B cell (primary cell): ENCODE measurements at regions not wholly inside any gene's neighbourhood (a gene's known extent, or its start where the extent isn't known, plus 50 kb on each side); places are given as distances from the start of the nearest gene placed in this dataset.
"Not testable (repeated sequence)": the region's sequence is repeated elsewhere in the genome, so short reads cannot be mapped to it uniquely, and the experiment has no call there.

ENCODE experiments used
- ATAC-seq: fragments of 200-7000 bp; cut with Tn5 transposase; one replicate; pipeline ENCODE4 v1.10.0; 2021; ENCODE audit warnings: low read depth, mild to moderate bottlenecking, moderate number of reproducible peaks, moderate library complexity
- CTCF ChIA-PET: fragments of 350-600 bp; sonication (Branson Sonifier 250); formaldehyde crosslinking; loops from one replicate; lab custom pipeline; 2021; ENCODE audit warnings: antibody characterized with exemption, inconsistent platforms; lab: Charles Lee
- POLR2A ChIA-PET: fragments of 350-600 bp; sonication (Branson Sonifier 250); formaldehyde crosslinking; loops from one replicate; lab custom pipeline; 2021; ENCODE audit warnings: antibody characterized with exemption; lab: Charles Lee
- DNase-seq: peaks from one replicate; pipeline ENCODE4 v3.0.0; 2013
- H2AFZ ChIP-seq: 2 replicates; pipeline ENCODE4 v1.6.1; 2012; ENCODE audit warnings: mild to moderate bottlenecking, low read depth, low read length; ENCODE audit not compliant: insufficient read depth, poor library complexity, severe bottlenecking
- H3K27ac ChIP-seq, 2 donors: 1 replicate in 1 of 2; 2 replicates in 1 of 2; pipeline ENCODE4 v1.5.1; 2012 to 2013; ENCODE audit warnings: low read length in 2 of 2, mild to moderate bottlenecking in 2 of 2, moderate library complexity in 1 of 2
- H3K27me3 ChIP-seq, 4 experiments: fragments of 200-600 bp in 1 of 4; sonication (generic) in 1 of 4; replicated peaks in 1 of 4; 1 replicate in 2 of 4; 2 replicates in 2 of 4; pipeline versions ENCODE4 v1.6.1 to v1.7.0; 2013 to 2016; ENCODE audit warnings: low read length in 3 of 4, mild to moderate bottlenecking in 2 of 4, mixed read lengths in 1 of 4, moderate library complexity in 1 of 4; ENCODE audit not compliant: insufficient read depth in 4 of 4, control insufficient read depth in 3 of 4; ENCODE audit errors: control extremely low read depth in 1 of 4
- H3K36me3 ChIP-seq, 2 experiments: replicated peaks in 1 of 2; 1 replicate in 1 of 2; 2 replicates in 1 of 2; pipeline versions ENCODE4 v1.6.1 to v1.7.1; 2013; ENCODE audit warnings: low read length in 1 of 2; ENCODE audit not compliant: insufficient read depth in 2 of 2, control insufficient read depth in 1 of 2; ENCODE audit errors: control extremely low read depth in 1 of 2, extremely low read depth in 1 of 2
- H3K4me1 ChIP-seq, 2 donors: fragments of 200-600 bp in 1 of 2; sonication (generic) in 1 of 2; 1 replicate in 1 of 2; 2 replicates in 1 of 2; pipeline versions ENCODE4 v1.5.1 to v1.6.1; 2013 to 2017; ENCODE audit warnings: low read length in 2 of 2; ENCODE audit not compliant: control insufficient read depth in 2 of 2, insufficient read depth in 2 of 2
- H3K4me2 ChIP-seq: replicated peaks from 2 replicates; pipeline ENCODE3; 2012; ENCODE audit warnings: mild to moderate bottlenecking, low read depth, low read length; ENCODE audit not compliant: poor library complexity, severe bottlenecking
- H3K4me3 ChIP-seq, 5 experiments: fragments of 200-600 bp in 1 of 5; sonication (generic) in 1 of 5; 1 replicate in 3 of 5; 2 replicates in 2 of 5; pipeline versions ENCODE4 v1.5.1 to v1.7.0; 2011 to 2016; ENCODE audit warnings: low read length in 4 of 5, mild to moderate bottlenecking in 4 of 5, low read depth in 2 of 5, control low read depth in 1 of 5, moderate library complexity in 1 of 5; ENCODE audit not compliant: insufficient read depth in 1 of 5; ENCODE audit errors: control extremely low read depth in 1 of 5, extremely low read depth in 1 of 5
- H3K79me2 ChIP-seq: fragments of 200-600 bp; sonication (generic); one replicate; pipeline ENCODE4 v1.6.0; 2016; ENCODE audit warnings: low read length; ENCODE audit not compliant: control insufficient read depth, insufficient read depth
- H3K9ac ChIP-seq: fragments of 200-600 bp; sonication (generic); 2 replicates; pipeline ENCODE4 v1.6.1; 2017; ENCODE audit warnings: mild to moderate bottlenecking, low read length, moderate library complexity
- H3K9me3 ChIP-seq, 3 donors: one replicate each; pipeline versions ENCODE4 v1.6.1 to v1.7.1; 2013; ENCODE audit warnings: low read length in 2 of 3; ENCODE audit not compliant: control insufficient read depth in 2 of 3, insufficient read depth in 1 of 3; ENCODE audit errors: control extremely low read depth in 1 of 3
- H4K20me1 ChIP-seq: 2 replicates; pipeline ENCODE4 v1.6.0; 2012; ENCODE audit warnings: mild to moderate bottlenecking, low read length; ENCODE audit not compliant: insufficient read depth, control insufficient read depth, poor library complexity, severe bottlenecking
- H3K27ac Mint-ChIP-seq: one replicate; pipeline ENCODE4 v1.8.0; 2021; ENCODE audit warnings: mixed read lengths
- H3K27me3 Mint-ChIP-seq: one replicate; pipeline ENCODE4 v1.8.0; 2021; ENCODE audit warnings: mixed read lengths
- H3K4me1 Mint-ChIP-seq: one replicate; pipeline ENCODE4 v1.8.0; 2021; ENCODE audit warnings: mixed read lengths
- H3K4me3 Mint-ChIP-seq: one replicate; pipeline ENCODE4 v1.8.0; 2021; ENCODE audit warnings: mixed read lengths
- H3K9me3 Mint-ChIP-seq: one replicate; pipeline ENCODE4 v1.8.0; 2022; ENCODE audit warnings: mixed read lengths; ENCODE audit not compliant: insufficient read depth
- CTCF ChIP-seq: fragments of 200-600 bp; IDR thresholded peaks from one replicate; pipeline ENCODE4 v1.8.0; 2022; ENCODE audit warnings: antibody characterized with exemption, mild to moderate bottlenecking
- EZH2 ChIP-seq: IDR thresholded peaks from 2 replicates; pipeline ENCODE4 v1.6.1; 2012; ENCODE audit warnings: borderline replicate concordance, low read depth, mild to moderate bottlenecking, moderate library complexity, low read length; ENCODE audit not compliant: insufficient read depth, poor library complexity, severe bottlenecking
- WGBS: methylation state at CpG from one replicate; pipeline ENCODE4 v1.1.5; 2013; ENCODE audit warnings: missing lambda C conversion rate; ENCODE audit not compliant: insufficient coverage; 5-methylcytosine and 5-hydroxymethylcytosine counted together
- intact Hi-C: fragments of 100-400 bp; cut with micrococcal nuclease; formaldehyde crosslinking; loops from one replicate; pipeline ENCODE4 v1.10.0; 2022

- Mint-ChIP-seq H3K9me3 (peaks cover 4% of the 10 kb centered on the region), H3K27ac (no peak overlapping the region), H3K4me3 (no peak overlapping the region), H3K27me3 (no peaks in the 10 kb centered on the region), H3K4me1 (no peaks in the 10 kb centered on the region)
- H3K4me3 ChIP-seq = no peak overlapping the region
- intact Hi-C loops = no loop called here
- no peaks in the 10 kb centered on the region for H4K20me1 ChIP-seq
- no peak overlapping the region for H3K9ac ChIP-seq
- H3K27me3 ChIP-seq = no peaks in the 10 kb centered on the region
- H3K9me3 ChIP-seq = peaks cover 0 to 10% (median 0%) of the 10 kb centered on the region in 3 donors
- DNase-seq (no peak), ATAC-seq (no peak)
- H3K4me1 ChIP-seq = no peaks in the 10 kb centered on the region
- ChIA-PET POLR2A (no interaction called here), CTCF (no interaction called here)
- H3K27ac ChIP-seq = no peak overlapping the region
- H3K4me2 ChIP-seq = no peak overlapping the region
- TF ChIP-seq CTCF (no peak), EZH2 (no peak)
- H3K79me2 ChIP-seq = no peaks in the 10 kb centered on the region
- no peaks in the 10 kb centered on the region for H3K36me3 ChIP-seq
- 100% methylated on average over 4 of the region's 5 CpGs for WGBS
- H2AFZ ChIP-seq = no peak overlapping the region
These were observed 209.9 kb downstream of the LNPK start for GRCh38 chr2:175792199-175792598.

- TF ChIP-seq EZH2 = no peak
- TF ChIP-seq CTCF = no peak
- no peaks in the 10 kb centered on the region for H3K27me3 ChIP-seq
- no peak overlapping the region for H2AFZ ChIP-seq
- H3K4me3 ChIP-seq = no peak overlapping the region
- ChIA-PET POLR2A (no interaction called here), CTCF (no interaction called here)
- no peaks in the 10 kb centered on the region for H3K27me3 Mint-ChIP-seq
- H3K9me3 ChIP-seq = no peaks in the 10 kb centered on the region
- no CpG with 5 or more reads among the region's 3 CpGs for WGBS
- no peak for ATAC-seq
- no peak for DNase-seq
- no peaks in the 10 kb centered on the region for H4K20me1 ChIP-seq
- H3K4me2 ChIP-seq = no peak overlapping the region
- no peak overlapping the region for H3K9ac ChIP-seq
- no peaks in the 10 kb centered on the region for H3K4me1 Mint-ChIP-seq
- no peak overlapping the region for H3K27ac Mint-ChIP-seq
- H3K36me3 ChIP-seq = no peaks in the 10 kb centered on the region
- intact Hi-C loops = no loop called here
- H3K4me3 Mint-ChIP-seq = no peak overlapping the region
- H3K9me3 Mint-ChIP-seq = no peaks in the 10 kb centered on the region
- H3K4me1 ChIP-seq = no peaks in the 10 kb centered on the region
- H3K79me2 ChIP-seq = no peaks in the 10 kb centered on the region
- no peak overlapping the region for H3K27ac ChIP-seq
These were observed 215.5 kb downstream of the LNPK start for GRCh38 chr2:175786471-175787124.

- H3K27ac ChIP-seq, H3K4me1 ChIP-seq, H3K4me1 Mint-ChIP-seq, H2AFZ ChIP-seq, H3K36me3 ChIP-seq, H3K4me3 ChIP-seq, POLR2A ChIA-PET, CTCF ChIA-PET, intact Hi-C loops, H3K9me3 ChIP-seq, H3K9ac ChIP-seq, H4K20me1 ChIP-seq, DNase-seq, H3K4me2 ChIP-seq, H3K27me3 ChIP-seq, H3K79me2 ChIP-seq, ATAC-seq, H3K27ac Mint-ChIP-seq, H3K9me3 Mint-ChIP-seq, H3K4me3 Mint-ChIP-seq, H3K27me3 Mint-ChIP-seq: not testable (repeated sequence)
- WGBS = 100% methylated on average over 1 of the region's 2 CpGs
These were observed 224.7 kb downstream of the LNPK start for GRCh38 chr2:175777337-175777736.
